ENCODE measurements at regions not wholly inside any gene's neighbourhood (a gene's known extent, or its start where the extent isn't known, plus 50 kb on each side); places are given as distances from the start of the nearest gene placed in this dataset.

- no peak overlapping the region for H2AFZ ChIP-seq (ENCODE audit: control insufficient read depth, low read length)
- dilution Hi-C loops (cut with MboI; ENCODE audit: extremely low pct_ligation_motif_present, low sequenced_read_pairs) = no loop called here
- H3K9me1 ChIP-seq (ENCODE audit: control insufficient read depth, extremely low read depth, insufficient read depth, low read length) = no peaks in the 10 kb centered on the region
- H3K79me2 ChIP-seq (ENCODE audit: control insufficient read depth, insufficient read depth, low read length) = no peaks in the 10 kb centered on the region
- H3K9me3 ChIP-seq (ENCODE audit: control insufficient read depth, low read depth, low read length) = no peaks in the 10 kb centered on the region
- no peak for FAIRE-seq
- H3K4me3 ChIP-seq (ENCODE audit: control insufficient read depth in 2 of 3, extremely low read depth in 1 of 3, insufficient read depth in 2 of 3, low read depth in 1 of 3, low read length in 3 of 3) = no peak overlapping the region
- H3K4me2 ChIP-seq (ENCODE audit: control insufficient read depth, extremely low read depth, insufficient read depth, low read depth, low read length) = no peak overlapping the region
- H4K20me1 ChIP-seq (ENCODE audit: control insufficient read depth, extremely low read depth, insufficient read depth, low read length) = no peaks in the 10 kb centered on the region
- H3K9ac ChIP-seq (ENCODE audit: control insufficient read depth, extremely low read depth, insufficient read depth, low read length) = no peak overlapping the region
- no peak for DNase-seq (ENCODE audit: low read depth, low spot score)
- H3K27ac ChIP-seq (ENCODE audit: control insufficient read depth, insufficient read depth, low read length) = no peak overlapping the region
- TF ChIP-seq, protein P1, sequence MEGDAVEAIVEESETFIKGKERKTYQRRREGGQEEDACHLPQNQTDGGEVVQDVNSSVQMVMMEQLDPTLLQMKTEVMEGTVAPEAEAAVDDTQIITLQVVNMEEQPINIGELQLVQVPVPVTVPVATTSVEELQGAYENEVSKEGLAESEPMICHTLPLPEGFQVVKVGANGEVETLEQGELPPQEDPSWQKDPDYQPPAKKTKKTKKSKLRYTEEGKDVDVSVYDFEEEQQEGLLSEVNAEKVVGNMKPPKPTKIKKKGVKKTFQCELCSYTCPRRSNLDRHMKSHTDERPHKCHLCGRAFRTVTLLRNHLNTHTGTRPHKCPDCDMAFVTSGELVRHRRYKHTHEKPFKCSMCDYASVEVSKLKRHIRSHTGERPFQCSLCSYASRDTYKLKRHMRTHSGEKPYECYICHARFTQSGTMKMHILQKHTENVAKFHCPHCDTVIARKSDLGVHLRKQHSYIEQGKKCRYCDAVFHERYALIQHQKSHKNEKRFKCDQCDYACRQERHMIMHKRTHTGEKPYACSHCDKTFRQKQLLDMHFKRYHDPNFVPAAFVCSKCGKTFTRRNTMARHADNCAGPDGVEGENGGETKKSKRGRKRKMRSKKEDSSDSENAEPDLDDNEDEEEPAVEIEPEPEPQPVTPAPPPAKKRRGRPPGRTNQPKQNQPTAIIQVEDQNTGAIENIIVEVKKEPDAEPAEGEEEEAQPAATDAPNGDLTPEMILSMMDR (optimal IDR thresholded peaks at IDR 0.05 in 1 of 3, IDR thresholded peaks at IDR 0.05 in 1 of 3, conservative IDR thresholded peaks at IDR 0.05 in 1 of 3; ENCODE audit: extremely low read depth in 1 of 3, insufficient read depth in 2 of 3, low read length in 3 of 3) = no peak
- no peak for TF ChIP-seq EZH2 (IDR thresholded peaks at IDR 0.05; ENCODE audit: low read length)
- no peaks in the 10 kb centered on the region for H3K27me3 ChIP-seq (ENCODE audit: control insufficient read depth, extremely low read depth, insufficient read depth, low read length)
- H3K36me3 ChIP-seq (ENCODE audit: control insufficient read depth in 2 of 2, extremely low read depth in 1 of 2, insufficient read depth in 2 of 2, low read length in 2 of 2) = no peaks in the 10 kb centered on the region
- no peaks in the 10 kb centered on the region for H3K4me1 ChIP-seq (ENCODE audit: control insufficient read depth, extremely low read depth, insufficient read depth, low read length)
Observed at GRCh38 chr15:47917881-47918280, 200.6 kb downstream of the SEMA6D start.

- H3K79me2 ChIP-seq (ENCODE audit: control insufficient read depth, insufficient read depth, low read length) = no peaks in the 10 kb centered on the region
- H3K27ac ChIP-seq (ENCODE audit: control insufficient read depth, insufficient read depth, low read length) = no peak overlapping the region
- no peaks in the 10 kb centered on the region for H3K27me3 ChIP-seq (ENCODE audit: control insufficient read depth, extremely low read depth, insufficient read depth, low read length)
- H3K9ac ChIP-seq (ENCODE audit: control insufficient read depth, extremely low read depth, insufficient read depth, low read length) = no peak overlapping the region
- H3K4me1 ChIP-seq (ENCODE audit: control insufficient read depth, extremely low read depth, insufficient read depth, low read length) = no peaks in the 10 kb centered on the region
- H2AFZ ChIP-seq (ENCODE audit: control insufficient read depth, low read length) = no peak overlapping the region
- DNase-seq (ENCODE audit: low read depth, low spot score) = no peak
- H4K20me1 ChIP-seq (ENCODE audit: control insufficient read depth, extremely low read depth, insufficient read depth, low read length) = no peaks in the 10 kb centered on the region
- TF ChIP-seq, protein P1 (optimal IDR thresholded peaks at IDR 0.05 in 1 of 3, IDR thresholded peaks at IDR 0.05 in 1 of 3, conservative IDR thresholded peaks at IDR 0.05 in 1 of 3; ENCODE audit: extremely low read depth in 1 of 3, insufficient read depth in 2 of 3, low read length in 3 of 3) = no peak
- TF ChIP-seq EZH2 (IDR thresholded peaks at IDR 0.05; ENCODE audit: low read length) = no peak
- H3K4me3 ChIP-seq (ENCODE audit: control insufficient read depth in 2 of 3, extremely low read depth in 1 of 3, insufficient read depth in 2 of 3, low read depth in 1 of 3, low read length in 3 of 3) = no peak overlapping the region
- H3K9me3 ChIP-seq (ENCODE audit: control insufficient read depth, low read depth, low read length) = no peaks in the 10 kb centered on the region
- FAIRE-seq = no peak
- H3K4me2 ChIP-seq (ENCODE audit: control insufficient read depth, extremely low read depth, insufficient read depth, low read depth, low read length) = no peak overlapping the region
- H3K9me1 ChIP-seq (ENCODE audit: control insufficient read depth, extremely low read depth, insufficient read depth, low read length) = no peaks in the 10 kb centered on the region
- no peaks in the 10 kb centered on the region for H3K36me3 ChIP-seq (ENCODE audit: control insufficient read depth in 2 of 2, extremely low read depth in 1 of 2, insufficient read depth in 2 of 2, low read length in 2 of 2)
- dilution Hi-C loops (cut with MboI; ENCODE audit: extremely low pct_ligation_motif_present, low sequenced_read_pairs) = no loop called here
Observed at GRCh38 chr15:47918877-47919276, 201.6 kb downstream of the SEMA6D start.
